BE2C (cell line): ENCODE measurements at regions not wholly inside any gene's neighbourhood (a gene's known extent, or its start where the extent isn't known, plus 50 kb on each side); places are given as distances from the start of the nearest gene placed in this dataset.

Experiments used
- DNase-seq: peaks from one replicate; pipeline ENCODE4 v3.0.0-alpha.2; 2020
- H3K27me3 ChIP-seq: fragments of 250-450 bp; sonication (Bioruptor Pico); 2 replicates; pipeline ENCODE4 v1.5.1; 2020; ENCODE audit warnings: mild to moderate bottlenecking
- H3K36me3 ChIP-seq: fragments of 250-450 bp; sonication (Bioruptor Pico); 2 replicates; pipeline ENCODE4 v1.5.1; 2020; ENCODE audit warnings: mild to moderate bottlenecking
- H3K4me1 ChIP-seq: fragments of 250-450 bp; sonication (Bioruptor Pico); 2 replicates; pipeline ENCODE4 v1.5.1; 2020
- H3K4me3 ChIP-seq: 2 replicates; pipeline ENCODE4 v1.5.1; 2011; ENCODE audit warnings: low read depth, low read length
- H3K9me3 ChIP-seq: fragments of 250-450 bp; sonication (Bioruptor Pico); 2 replicates; pipeline ENCODE4 v1.5.1; 2020
- TF ChIP-seq, protein P1 (sequence below): IDR thresholded peaks from 2 replicates; pipeline ENCODE4 v1.5.1; 2012; ENCODE audit warnings: mild to moderate bottlenecking, low read depth, low read length

DNA sequence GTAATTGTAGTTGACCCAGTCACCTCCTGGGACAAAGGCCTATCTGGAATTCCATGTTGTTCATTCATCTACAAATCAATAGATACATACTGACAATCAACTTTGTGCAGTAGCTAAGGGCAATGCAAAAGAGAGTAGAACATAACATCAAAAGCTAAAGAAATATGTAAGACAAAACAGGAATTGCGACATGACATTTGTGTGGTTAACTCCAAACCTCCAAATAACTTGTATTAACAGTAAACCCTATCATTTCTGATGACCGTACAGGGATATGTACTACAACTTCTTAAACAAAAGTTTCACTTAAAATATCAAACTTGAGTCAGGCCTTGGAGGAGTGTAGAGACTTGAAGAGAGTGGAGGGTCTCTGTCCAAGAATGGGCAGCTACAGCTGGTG lies 317.6 kb downstream of the SPATA17 start:
- TF ChIP-seq, protein P1, sequence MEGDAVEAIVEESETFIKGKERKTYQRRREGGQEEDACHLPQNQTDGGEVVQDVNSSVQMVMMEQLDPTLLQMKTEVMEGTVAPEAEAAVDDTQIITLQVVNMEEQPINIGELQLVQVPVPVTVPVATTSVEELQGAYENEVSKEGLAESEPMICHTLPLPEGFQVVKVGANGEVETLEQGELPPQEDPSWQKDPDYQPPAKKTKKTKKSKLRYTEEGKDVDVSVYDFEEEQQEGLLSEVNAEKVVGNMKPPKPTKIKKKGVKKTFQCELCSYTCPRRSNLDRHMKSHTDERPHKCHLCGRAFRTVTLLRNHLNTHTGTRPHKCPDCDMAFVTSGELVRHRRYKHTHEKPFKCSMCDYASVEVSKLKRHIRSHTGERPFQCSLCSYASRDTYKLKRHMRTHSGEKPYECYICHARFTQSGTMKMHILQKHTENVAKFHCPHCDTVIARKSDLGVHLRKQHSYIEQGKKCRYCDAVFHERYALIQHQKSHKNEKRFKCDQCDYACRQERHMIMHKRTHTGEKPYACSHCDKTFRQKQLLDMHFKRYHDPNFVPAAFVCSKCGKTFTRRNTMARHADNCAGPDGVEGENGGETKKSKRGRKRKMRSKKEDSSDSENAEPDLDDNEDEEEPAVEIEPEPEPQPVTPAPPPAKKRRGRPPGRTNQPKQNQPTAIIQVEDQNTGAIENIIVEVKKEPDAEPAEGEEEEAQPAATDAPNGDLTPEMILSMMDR, result no peak
- H3K4me1 ChIP-seq, result no peaks in the 10 kb centered on the region
- H3K36me3 ChIP-seq, result no peaks in the 10 kb centered on the region
- no peak for DNase-seq
- H3K4me3 ChIP-seq, result no peak overlapping the region
- H3K9me3 ChIP-seq, result no peaks in the 10 kb centered on the region
- no peaks in the 10 kb centered on the region for H3K27me3 ChIP-seq

DNA sequence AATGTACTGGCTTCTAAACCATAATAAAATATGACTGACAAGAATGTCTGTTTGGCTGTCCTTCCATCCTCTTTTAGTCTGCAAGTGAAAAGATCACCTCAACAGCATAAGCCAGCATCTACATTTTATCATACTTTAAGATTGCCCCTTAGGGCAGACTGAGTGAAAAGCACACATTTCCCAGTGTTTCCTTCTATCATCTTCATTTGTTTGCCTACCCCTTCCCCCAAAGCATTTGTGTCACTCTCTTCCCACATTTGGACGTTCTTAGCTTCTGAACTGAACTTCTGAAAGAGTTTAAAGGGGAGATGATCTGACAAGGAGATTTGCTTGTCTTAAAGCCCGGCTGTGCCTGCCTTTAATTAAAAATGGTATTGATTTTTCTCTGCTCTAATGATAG lies 322.2 kb downstream of the SPATA17 start:
- no peaks in the 10 kb centered on the region for H3K4me1 ChIP-seq
- H3K27me3 ChIP-seq, result no peaks in the 10 kb centered on the region
- no peak overlapping the region for H3K4me3 ChIP-seq
- TF ChIP-seq, protein P1, result no peak
- DNase-seq, result no peak
- no peaks in the 10 kb centered on the region for H3K36me3 ChIP-seq
- H3K9me3 ChIP-seq, result no peaks in the 10 kb centered on the region

DNA sequence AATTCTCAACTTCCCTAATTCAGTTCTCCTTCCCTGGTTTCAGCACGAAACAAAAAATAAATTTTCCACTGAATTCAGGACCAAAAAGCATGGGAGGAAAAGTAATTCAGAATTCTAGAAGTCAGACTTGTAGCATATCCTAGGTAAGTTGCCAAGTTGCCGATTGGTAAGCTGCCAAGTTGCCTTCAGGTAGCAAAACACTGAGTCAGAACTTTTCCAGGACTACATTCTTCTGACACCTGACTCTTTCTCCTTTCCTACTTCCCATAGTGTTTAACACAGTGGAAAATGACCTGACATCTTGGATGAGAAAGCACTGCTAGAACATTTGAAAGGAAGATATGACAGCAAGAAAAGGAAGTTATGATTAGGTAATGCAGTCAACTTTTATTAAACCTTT lies 322.8 kb downstream of the SPATA17 start:
- Histone ChIP-seq H3K9me3 (no peaks in the 10 kb centered on the region), H3K36me3 (no peaks in the 10 kb centered on the region), H3K4me3 (no peak overlapping the region), H3K4me1 (no peaks in the 10 kb centered on the region), H3K27me3 (no peaks in the 10 kb centered on the region)
- TF ChIP-seq, protein P1, result no peak
- no peak for DNase-seq

DNA sequence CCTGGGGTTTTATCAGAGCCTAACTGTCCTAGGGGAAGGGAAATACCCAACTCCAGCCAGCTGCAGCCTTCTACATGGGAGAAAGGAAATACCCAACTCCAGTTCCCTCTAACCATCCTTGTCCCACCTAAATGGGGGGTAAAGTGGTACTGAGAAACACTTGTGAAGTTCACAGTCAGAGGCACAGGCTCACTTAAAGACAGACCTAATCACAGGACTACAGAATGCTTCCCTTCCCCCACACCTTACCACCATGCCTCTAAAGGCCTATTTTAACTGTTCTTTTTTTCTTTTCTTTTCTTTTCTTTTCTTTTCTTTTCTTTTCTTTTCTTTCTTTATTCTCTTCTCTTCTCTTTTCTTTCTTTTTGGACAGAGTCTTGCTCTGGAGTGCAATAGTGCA lies 324.6 kb downstream of the SPATA17 start:
- Histone ChIP-seq H3K9me3 (no peaks in the 10 kb centered on the region), H3K4me3 (no peak overlapping the region), H3K36me3 (no peaks in the 10 kb centered on the region), H3K4me1 (no peaks in the 10 kb centered on the region), H3K27me3 (no peaks in the 10 kb centered on the region)
- no peak for DNase-seq
- TF ChIP-seq, protein P1, result no peak

DNA sequence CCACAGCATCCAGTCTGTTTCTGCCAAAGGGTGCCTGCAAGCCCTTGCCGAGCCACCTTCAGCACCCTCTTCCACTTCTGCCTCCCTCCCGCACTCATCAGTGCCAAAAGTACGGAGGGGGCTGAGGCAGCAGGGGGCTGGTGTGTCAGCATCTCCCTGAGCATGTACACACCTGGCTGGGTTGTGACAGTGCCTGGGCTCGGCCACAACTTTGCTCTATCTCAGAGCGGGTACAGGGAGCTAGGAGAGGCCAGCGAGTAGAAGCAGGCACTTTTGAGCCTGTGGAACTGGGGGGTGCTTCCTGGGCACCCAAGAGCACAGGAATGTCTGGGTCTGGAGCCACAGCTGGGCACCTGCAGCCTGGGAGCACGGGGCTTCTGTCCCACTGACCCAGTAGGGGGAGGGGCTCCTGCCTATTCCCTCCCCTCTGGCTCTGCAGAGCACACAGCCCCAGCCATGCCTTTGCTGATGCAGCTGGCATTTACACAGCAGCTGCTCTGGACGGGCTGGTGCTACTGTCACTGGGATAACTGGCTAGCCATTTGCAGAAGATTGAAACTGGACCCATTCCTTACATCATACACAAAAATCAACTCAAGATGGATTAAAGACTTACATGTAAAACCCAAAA lies 319.8 kb upstream of the RRP15 start:
- no peaks in the 10 kb centered on the region for H3K4me1 ChIP-seq
- H3K27me3 ChIP-seq, result no peaks in the 10 kb centered on the region
- TF ChIP-seq, protein P1, result no peak
- no peak for DNase-seq
- H3K4me3 ChIP-seq, result no peak overlapping the region
- H3K36me3 ChIP-seq, result no peaks in the 10 kb centered on the region
- H3K9me3 ChIP-seq, result no peaks in the 10 kb centered on the region

DNA sequence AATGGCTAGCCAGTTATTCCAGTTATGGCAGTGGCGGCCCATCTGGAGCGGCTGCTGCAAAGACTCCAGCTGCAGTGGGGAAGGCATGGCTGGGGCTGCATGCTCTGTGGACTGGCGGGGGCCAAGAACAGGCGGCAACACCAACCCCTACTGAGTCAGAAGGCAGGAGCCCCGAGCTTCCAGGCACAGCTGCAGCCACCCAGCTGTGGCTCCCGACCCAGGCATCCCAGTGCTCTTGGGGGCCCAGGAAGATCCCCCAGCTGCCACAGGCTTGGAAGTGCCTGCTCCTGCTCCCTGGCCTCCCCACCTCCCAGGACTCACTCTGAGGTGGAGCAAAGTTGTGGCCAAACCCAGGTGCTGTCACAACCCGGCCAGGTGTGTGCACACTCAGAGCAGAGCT lies 317.0 kb upstream of the RRP15 start:
- no peak for DNase-seq
- Histone ChIP-seq H3K9me3 (no peaks in the 10 kb centered on the region), H3K4me3 (no peak overlapping the region), H3K36me3 (no peaks in the 10 kb centered on the region), H3K27me3 (no peaks in the 10 kb centered on the region), H3K4me1 (no peaks in the 10 kb centered on the region)
- TF ChIP-seq, protein P1, result no peak
